Keratinocyte (primary cell): ENCODE measurements at regions not wholly inside any gene's neighbourhood (a gene's known extent, or its start where the extent isn't known, plus 50 kb on each side); places are given as distances from the start of the nearest gene placed in this dataset.

ENCODE experiments used
- EZH2 ChIP-seq: IDR thresholded peaks from one replicate; pipeline ENCODE4 v1.6.1; 2012; ENCODE audit warnings: inconsistent platforms, mild to moderate bottlenecking, low read length, moderate library complexity
- TF ChIP-seq, protein P1 (sequence below), 3 experiments: IDR thresholded peaks in 1 of 3; conservative IDR thresholded peaks in 1 of 3; optimal IDR thresholded peaks in 1 of 3; 2 replicates in 2 of 3; 3 replicates in 1 of 3; pipeline versions ENCODE3 to v1.5.1; 2011; ENCODE audit warnings: low read length in 3 of 3, mild to moderate bottlenecking in 3 of 3, moderate library complexity in 2 of 3, control low read depth in 1 of 3, inconsistent platforms in 1 of 3; ENCODE audit not compliant: insufficient read depth in 2 of 3; ENCODE audit errors: extremely low read depth in 1 of 3

DNA sequence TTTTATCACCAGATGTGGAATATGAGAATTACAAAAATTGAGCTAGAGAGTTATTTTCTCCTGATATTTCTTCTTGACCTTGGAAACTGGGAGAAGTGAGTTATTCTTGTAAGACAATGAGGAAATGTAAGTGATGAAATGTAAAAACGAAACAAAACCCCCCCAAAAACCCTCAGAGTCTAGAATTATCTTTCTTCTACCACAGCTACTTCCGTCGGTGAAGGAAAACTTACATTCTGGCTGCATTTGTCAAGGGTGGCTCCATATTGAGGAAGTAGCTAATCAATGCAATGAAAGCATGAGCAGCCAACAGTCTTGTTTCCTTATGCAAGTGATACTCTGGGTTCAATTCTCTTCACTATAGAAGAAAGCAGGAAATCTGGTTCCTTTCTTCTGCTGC, 661.7 kb upstream of the CITED2 start:
- TF ChIP-seq, protein P1, sequence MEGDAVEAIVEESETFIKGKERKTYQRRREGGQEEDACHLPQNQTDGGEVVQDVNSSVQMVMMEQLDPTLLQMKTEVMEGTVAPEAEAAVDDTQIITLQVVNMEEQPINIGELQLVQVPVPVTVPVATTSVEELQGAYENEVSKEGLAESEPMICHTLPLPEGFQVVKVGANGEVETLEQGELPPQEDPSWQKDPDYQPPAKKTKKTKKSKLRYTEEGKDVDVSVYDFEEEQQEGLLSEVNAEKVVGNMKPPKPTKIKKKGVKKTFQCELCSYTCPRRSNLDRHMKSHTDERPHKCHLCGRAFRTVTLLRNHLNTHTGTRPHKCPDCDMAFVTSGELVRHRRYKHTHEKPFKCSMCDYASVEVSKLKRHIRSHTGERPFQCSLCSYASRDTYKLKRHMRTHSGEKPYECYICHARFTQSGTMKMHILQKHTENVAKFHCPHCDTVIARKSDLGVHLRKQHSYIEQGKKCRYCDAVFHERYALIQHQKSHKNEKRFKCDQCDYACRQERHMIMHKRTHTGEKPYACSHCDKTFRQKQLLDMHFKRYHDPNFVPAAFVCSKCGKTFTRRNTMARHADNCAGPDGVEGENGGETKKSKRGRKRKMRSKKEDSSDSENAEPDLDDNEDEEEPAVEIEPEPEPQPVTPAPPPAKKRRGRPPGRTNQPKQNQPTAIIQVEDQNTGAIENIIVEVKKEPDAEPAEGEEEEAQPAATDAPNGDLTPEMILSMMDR (optimal IDR thresholded peaks at IDR 0.05 in 1 of 3, IDR thresholded peaks at IDR 0.05 in 1 of 3, conservative IDR thresholded peaks at IDR 0.05 in 1 of 3; ENCODE audit: extremely low read depth in 1 of 3, insufficient read depth in 2 of 3, low read length in 3 of 3): no peak
- TF ChIP-seq EZH2: no peak
